ENCODE measurements at regions not wholly inside any gene's neighbourhood (a gene's known extent, or its start where the extent isn't known, plus 50 kb on each side); places are given as distances from the start of the nearest gene placed in this dataset.

- TF ChIP-seq POLR2A (IDR thresholded peaks at IDR 0.05; ENCODE audit: low read depth, low read length) (no peak), POLR2AphosphoS5 (IDR thresholded peaks at IDR 0.05; ENCODE audit: low read depth, low read length) (no peak), SPI1 (IDR thresholded peaks at IDR 0.05; ENCODE audit: low read depth, low read length) (no peak), PAX5 (IDR thresholded peaks at IDR 0.05; ENCODE audit: insufficient read depth, low read length, severe bottlenecking) (no peak), POU2F2 (IDR thresholded peaks at IDR 0.05; ENCODE audit: low read depth, low read length) (no peak), TAF1 (IDR thresholded peaks at IDR 0.05; ENCODE audit: low read depth, low read length) (no peak)
Measured at GRCh38 chr2:240225131-240225530, 84.7 kb upstream of the OTOS start.
